Heart right ventricle (tissue), 16 donors: ENCODE measurements at regions not wholly inside any gene's neighbourhood (a gene's known extent, or its start where the extent isn't known, plus 50 kb on each side); places are given as distances from the start of the nearest gene placed in this dataset.
A peak's percentile ranks its signal among the peaks of the same experiment; 100 is the strongest.

Source experiments
- ATAC-seq, 8 donors: fragments of 200-7000 bp; cut with Tn5 transposase; one replicate each; pipeline ENCODE4 v1.9.1; 2020; ENCODE audit warnings: mild to moderate bottlenecking in 8 of 8, moderate library complexity in 8 of 8, moderate number of reproducible peaks in 1 of 8
- DNase-seq, 2 donors: peaks; one replicate each; pipeline ENCODE4 v3.0.0-alpha.2; 2020
- H3K27ac ChIP-seq, 10 donors: fragments of 200-600 bp; sonication (generic) in 2 of 10; one replicate each; pipeline versions ENCODE4 v1.5.0 to v1.8.0; 2020 to 2022; ENCODE audit warnings: mild to moderate bottlenecking in 3 of 10
- H3K27me3 ChIP-seq, 7 donors: fragments of 200-600 bp; one replicate each; pipeline ENCODE4 v1.8.0; 2021 to 2022; ENCODE audit warnings: mild to moderate bottlenecking in 2 of 7
- H3K36me3 ChIP-seq, 9 donors: fragments of 200-600 bp; sonication (generic) in 1 of 9; one replicate each; pipeline versions ENCODE4 v1.5.0 to v1.8.0; 2020 to 2022; ENCODE audit warnings: mild to moderate bottlenecking in 2 of 9
- H3K4me1 ChIP-seq, 9 donors: fragments of 200-600 bp; sonication (generic) in 1 of 9; one replicate each; pipeline versions ENCODE4 v1.5.0 to v1.8.0; 2020 to 2022; ENCODE audit warnings: mild to moderate bottlenecking in 4 of 9
- H3K4me3 ChIP-seq, 10 donors: fragments of 200-600 bp; sonication (generic) in 2 of 10; one replicate each; pipeline versions ENCODE4 v1.5.0 to v1.8.0; 2020 to 2022; ENCODE audit warnings: mild to moderate bottlenecking in 7 of 10, moderate library complexity in 2 of 10
- H3K9me3 ChIP-seq, 11 donors: fragments of 200-600 bp in 10 of 11; sonication (generic) in 2 of 11; one replicate each; pipeline versions ENCODE4 v1.5.0 to v1.8.0; 2013 to 2022; ENCODE audit warnings: mild to moderate bottlenecking in 2 of 11, control low read depth in 1 of 11, moderate library complexity in 1 of 11
- WGBS, 2 donors: extraction: QIAGEN DNeasy Blood & Tissue Kit; methylation state at CpG; one replicate each; pipeline ENCODE4 v1.1.7; 2013; ENCODE audit warnings: inconsistent platforms in 1 of 2; 5-methylcytosine and 5-hydroxymethylcytosine counted together
- intact Hi-C, 10 donors: fragments of 100-400 bp; cut with DNase I; formaldehyde crosslinking; loops; one replicate each; pipeline versions ENCODE4 v1.11.1 to v1.14.2; 2022
- TF ChIP-seq, protein P1 (sequence below), 9 donors: fragments of 200-600 bp; sonication (generic) in 2 of 9; IDR thresholded peaks; one replicate each; pipeline versions ENCODE4 v1.5.0 to v1.8.0; 2021 to 2022; ENCODE audit warnings: antibody characterized with exemption in 9 of 9, mild to moderate bottlenecking in 5 of 9, moderate library complexity in 1 of 9
- donor health status: Arrhythmogenic right ventricular cardiomyopathy.
- donor health status: ischemic (EF 13 %, LVEDD 7.1; RV severe dilation, severe dysfunction).
- donor health status: healthy with polysubstance abuse.
- donor health status: DM: no; HTN: yes; CAD: no.
- donor health status: DM: no; HTN: no; CAD: no.
- donor health status: ischemic (EF 25% LVEDD 6.9; RV normal size, moderate dysfunction).
- donor health status: ischemic (EF 25% LVEDD 5.7; RV mildly dilated, moderate dysfunction).
- donor health status: healthy.
- donor health status: DM: yes; HTN: yes; CAD: no.
- donor health status: Ischemic cardiomyopathy.
- donor health status: ischemic (EF 35%, LVEDD 5.7; RV mildly dilated, moderate dysfunction).
- donor health status: nonischemic (EF 11% LVEDD 7.7; RV severe dilation, severe dysfunction).
- donor health status: DM: yes; HTN: yes; CAD: no.
- donor health status: PGD.
- donor health status: ischemic (EF 29% LVEDD 5.4; RV normal size, mild dysfunction).
- donor health status: nonischemic (EF 23%, LVEDD 6.1; RV moderate dilation, normal function).

DNA sequence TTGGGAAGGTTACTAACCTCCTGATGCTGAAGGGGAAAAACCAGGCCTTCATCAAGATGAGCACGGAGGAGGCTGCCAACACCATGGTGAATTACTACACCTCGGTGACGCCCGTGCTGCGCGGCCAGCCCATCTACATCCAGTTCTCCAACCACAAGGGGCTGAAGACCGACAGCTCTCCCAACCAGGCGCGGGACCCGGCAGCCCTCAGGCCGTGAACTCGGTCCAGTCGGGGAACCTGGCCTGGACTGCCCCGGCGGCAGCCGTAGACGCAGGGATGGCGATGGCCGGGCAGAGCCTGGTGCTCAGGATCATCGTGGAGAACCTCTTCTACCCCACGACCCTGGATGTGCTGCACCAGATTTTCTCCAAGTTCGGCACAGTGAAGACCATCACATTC is 133.0 kb upstream of the FUT8 start:
- intact Hi-C loops, result no loop called here
- TF ChIP-seq, protein P1, sequence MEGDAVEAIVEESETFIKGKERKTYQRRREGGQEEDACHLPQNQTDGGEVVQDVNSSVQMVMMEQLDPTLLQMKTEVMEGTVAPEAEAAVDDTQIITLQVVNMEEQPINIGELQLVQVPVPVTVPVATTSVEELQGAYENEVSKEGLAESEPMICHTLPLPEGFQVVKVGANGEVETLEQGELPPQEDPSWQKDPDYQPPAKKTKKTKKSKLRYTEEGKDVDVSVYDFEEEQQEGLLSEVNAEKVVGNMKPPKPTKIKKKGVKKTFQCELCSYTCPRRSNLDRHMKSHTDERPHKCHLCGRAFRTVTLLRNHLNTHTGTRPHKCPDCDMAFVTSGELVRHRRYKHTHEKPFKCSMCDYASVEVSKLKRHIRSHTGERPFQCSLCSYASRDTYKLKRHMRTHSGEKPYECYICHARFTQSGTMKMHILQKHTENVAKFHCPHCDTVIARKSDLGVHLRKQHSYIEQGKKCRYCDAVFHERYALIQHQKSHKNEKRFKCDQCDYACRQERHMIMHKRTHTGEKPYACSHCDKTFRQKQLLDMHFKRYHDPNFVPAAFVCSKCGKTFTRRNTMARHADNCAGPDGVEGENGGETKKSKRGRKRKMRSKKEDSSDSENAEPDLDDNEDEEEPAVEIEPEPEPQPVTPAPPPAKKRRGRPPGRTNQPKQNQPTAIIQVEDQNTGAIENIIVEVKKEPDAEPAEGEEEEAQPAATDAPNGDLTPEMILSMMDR (IDR thresholded peaks at IDR 0.05), result no peak
- H3K27me3 ChIP-seq, result no peaks in the 10 kb centered on the region
- peaks cover 0 to 18% (median 13%) of the 10 kb centered on the region in 9 donors for H3K4me1 ChIP-seq
- ATAC-seq (no peak), DNase-seq (no peak)
- H3K27ac ChIP-seq, result no peak overlapping the region
- no peak overlapping the region for H3K4me3 ChIP-seq
- 94 to 99% methylated on average over 22 of the region's 22 CpGs for WGBS, 2 donors
- peaks cover 0 to 3% (median 0%) of the 10 kb centered on the region in 11 donors for H3K9me3 ChIP-seq
- H3K36me3 ChIP-seq, result no peaks in the 10 kb centered on the region

DNA sequence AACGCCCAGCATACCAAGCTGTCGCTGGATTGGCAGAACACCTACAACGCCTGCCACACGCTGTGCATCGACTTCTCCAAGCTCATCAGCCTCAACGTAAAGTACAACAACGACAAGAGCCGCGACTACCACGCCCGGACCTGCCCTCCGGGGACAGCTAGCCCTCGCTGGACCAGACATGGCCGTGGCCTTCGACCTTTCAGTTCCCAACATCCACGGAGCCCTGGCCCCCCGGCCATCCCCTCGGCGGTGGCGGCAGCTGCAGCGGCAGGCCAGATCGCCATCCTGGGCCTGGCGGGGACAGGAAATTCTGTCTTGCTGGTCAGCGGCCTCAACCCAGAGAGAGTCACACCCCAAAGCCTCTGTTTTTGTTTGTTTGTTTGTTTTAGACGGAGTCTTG is 132.6 kb upstream of the FUT8 start:
- Histone ChIP-seq H3K36me3 (no peaks in the 10 kb centered on the region), H3K9me3 (peaks cover 0 to 3% (median 0%) of the 10 kb centered on the region in 11 donors), H3K4me1 (peaks cover 0 to 18% (median 13%) of the 10 kb centered on the region in 9 donors), H3K27ac (no peak overlapping the region), H3K4me3 (no peak overlapping the region), H3K27me3 (no peaks in the 10 kb centered on the region)
- intact Hi-C loops, result no loop called here
- ATAC-seq (no peak), DNase-seq (no peak)
- WGBS, 2 donors, result 96 to 97% methylated on average over 25 of the region's 25 CpGs
- TF ChIP-seq, protein P1 (IDR thresholded peaks at IDR 0.05), result no peak

DNA sequence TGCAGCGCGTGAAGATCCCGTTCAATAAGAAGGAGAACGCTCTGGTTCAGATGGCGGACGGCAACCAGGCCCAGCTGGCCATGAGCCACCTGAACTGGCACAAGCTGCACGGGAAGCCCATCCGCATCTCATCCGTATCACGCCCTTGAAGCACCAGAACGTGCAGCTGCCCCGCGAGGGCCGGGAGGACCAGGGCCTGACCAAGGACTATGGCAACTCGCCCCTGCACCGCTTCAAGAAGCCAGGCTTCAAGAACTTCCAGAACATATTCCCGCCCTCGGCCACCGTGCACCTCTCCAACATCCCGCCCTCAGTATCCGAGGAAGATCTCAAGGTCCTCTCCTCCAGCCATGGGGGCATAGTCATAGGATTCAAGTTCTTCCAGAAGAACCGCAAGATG is 131.9 kb upstream of the FUT8 start:
- WGBS, 2 donors, result 97 to 98% methylated on average over 22 of the region's 22 CpGs
- intact Hi-C loops, result no loop called here
- no peak for ATAC-seq

DNA sequence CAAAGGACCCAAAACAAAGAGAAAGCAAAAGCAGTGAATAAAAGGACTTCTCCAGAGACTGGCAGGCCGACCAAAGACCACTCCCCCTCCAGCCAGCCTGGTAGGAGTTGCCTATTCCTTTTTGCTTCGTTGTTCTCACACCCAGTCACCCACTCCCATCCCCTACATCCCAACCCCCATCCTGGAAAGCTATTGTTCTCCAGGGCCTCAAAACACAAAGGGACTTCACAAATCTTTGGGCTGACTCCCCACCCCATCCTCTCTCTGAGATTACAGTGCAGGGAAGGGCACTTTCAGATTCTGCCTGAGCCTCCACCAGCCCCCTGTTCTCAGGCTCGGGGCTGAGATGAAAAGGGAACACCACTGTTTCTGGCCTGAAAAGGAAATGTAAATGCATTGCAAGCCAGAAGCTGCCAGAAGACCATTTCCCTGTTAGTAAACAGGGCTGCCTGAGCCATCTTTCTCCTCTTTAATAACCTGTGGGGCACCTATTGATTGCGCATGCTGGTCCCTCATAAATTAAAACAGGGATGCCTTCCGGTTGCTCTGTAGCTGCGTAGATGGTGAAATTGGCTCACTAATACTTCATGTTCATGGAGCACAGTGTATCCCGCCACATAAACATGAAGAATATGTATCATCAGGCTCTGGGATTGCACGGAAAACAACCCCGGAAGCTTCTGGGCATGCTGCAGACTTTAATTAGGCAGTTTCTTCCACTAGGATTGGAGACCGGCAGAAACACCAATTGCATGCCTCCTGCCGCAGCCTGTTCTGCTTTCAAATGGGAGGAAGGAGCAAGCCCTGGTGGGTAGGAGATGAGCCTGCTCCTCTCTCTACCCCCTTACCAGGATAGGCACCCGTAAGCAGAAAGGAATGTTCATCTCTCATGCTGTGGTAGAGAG is 130.3 kb upstream of the FUT8 start:
- TF ChIP-seq, protein P1 (IDR thresholded peaks at IDR 0.05), result no peak
- DNase-seq, result peak in 1 of 2 donors; percentile 36
- WGBS, 2 donors, result 48 to 57% methylated on average over 12 of the region's 12 CpGs
- intact Hi-C loops, result no loop called here
- ATAC-seq, result peak; percentile 47 to 84 (median 64)
- Histone ChIP-seq H3K4me1 (peaks cover 0 to 18% (median 13%) of the 10 kb centered on the region in 9 donors), H3K27ac (peak overlapping the region in 5 of 10 donors; percentile 5 to 71 (median 62)), H3K4me3 (peak overlapping the region in 7 of 10 donors; percentile 9 to 35 (median 25)), H3K36me3 (no peaks in the 10 kb centered on the region), H3K9me3 (peaks cover 0 to 3% (median 0%) of the 10 kb centered on the region in 11 donors), H3K27me3 (no peaks in the 10 kb centered on the region)

More for the DNA sequence above, 131.9 kb upstream of the FUT8 start:
- Histone ChIP-seq H3K27ac (no peak overlapping the region), H3K4me3 (no peak overlapping the region), H3K9me3 (peaks cover 0 to 3% (median 0%) of the 10 kb centered on the region in 11 donors), H3K27me3 (no peaks in the 10 kb centered on the region), H3K36me3 (no peaks in the 10 kb centered on the region), H3K4me1 (peaks cover 0 to 18% (median 13%) of the 10 kb centered on the region in 9 donors)
- TF ChIP-seq, protein P1 (IDR thresholded peaks at IDR 0.05), result no peak
- no peak for DNase-seq
